ENCODE measurements at regions not wholly inside any gene's neighbourhood (a gene's known extent, or its start where the extent isn't known, plus 50 kb on each side); places are given as distances from the start of the nearest gene placed in this dataset.

GRCh38 chr5:165282491-165282890, 1777.1 kb downstream of the MAT2B start:
- TF ChIP-seq CTCF (IDR thresholded peaks at IDR 0.05) (no peak), ZFX (IDR thresholded peaks at IDR 0.05; ENCODE audit: borderline replicate concordance) (no peak)
